Endothelial cell of umbilical vein (primary cell): ENCODE measurements at regions not wholly inside any gene's neighbourhood (a gene's known extent, or its start where the extent isn't known, plus 50 kb on each side); places are given as distances from the start of the nearest gene placed in this dataset.

Experiments used
- CTCF ChIP-seq, 2 donors: IDR thresholded peaks; 1 replicate in 1 of 2; 2 replicates in 1 of 2; pipeline ENCODE4 v1.5.1; 2011; ENCODE audit warnings: low read length in 2 of 2, mild to moderate bottlenecking in 2 of 2, moderate library complexity in 2 of 2, control low read depth in 1 of 2, inconsistent platforms in 1 of 2, low read depth in 1 of 2; ENCODE audit not compliant: insufficient read depth in 1 of 2; ENCODE audit errors: extremely low read depth in 1 of 2
- POLR2AphosphoS5 ChIP-seq: IDR thresholded peaks from 2 replicates; pipeline ENCODE4 v1.6.1; 2012; ENCODE audit warnings: low read depth, mild to moderate bottlenecking, control low read depth, low read length, moderate library complexity; ENCODE audit not compliant: insufficient read depth

- TF ChIP-seq CTCF (IDR thresholded peaks at IDR 0.05; ENCODE audit: extremely low read depth in 1 of 2, insufficient read depth in 1 of 2, low read depth in 1 of 2, low read length in 2 of 2) (no peak), POLR2AphosphoS5 (no peak)
Measured at GRCh38 chr9:90330231-90330630, 312.4 kb downstream of the DIRAS2 start.
